ENCODE measurements at regions not wholly inside any gene's neighbourhood (a gene's known extent, or its start where the extent isn't known, plus 50 kb on each side); places are given as distances from the start of the nearest gene placed in this dataset.
"Not testable (repeated sequence)": the region's sequence is repeated elsewhere in the genome, so short reads cannot be mapped to it uniquely, and the experiment has no call there.

DNA sequence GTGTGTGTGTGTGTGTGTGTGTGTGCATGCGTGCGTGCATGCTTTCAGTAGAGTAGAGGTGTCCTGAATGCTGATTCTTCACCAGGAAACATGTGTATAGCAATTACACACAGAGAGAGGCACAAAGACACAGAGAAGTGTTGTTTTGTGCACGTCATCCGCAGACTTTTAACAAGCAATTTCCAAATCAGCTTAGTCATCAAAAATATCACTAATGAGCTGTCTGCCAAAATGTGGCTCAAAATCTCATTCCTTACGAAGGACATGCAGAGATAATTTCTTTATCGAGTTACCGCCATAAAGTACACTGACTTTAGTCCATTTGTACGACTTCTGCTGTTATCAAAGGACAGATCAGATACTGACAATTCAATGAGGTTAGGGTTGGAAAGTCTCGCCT, 274.9 kb upstream of the RARB start:
- DNase-seq (ENCODE audit: low spot score) = no peak

DNA sequence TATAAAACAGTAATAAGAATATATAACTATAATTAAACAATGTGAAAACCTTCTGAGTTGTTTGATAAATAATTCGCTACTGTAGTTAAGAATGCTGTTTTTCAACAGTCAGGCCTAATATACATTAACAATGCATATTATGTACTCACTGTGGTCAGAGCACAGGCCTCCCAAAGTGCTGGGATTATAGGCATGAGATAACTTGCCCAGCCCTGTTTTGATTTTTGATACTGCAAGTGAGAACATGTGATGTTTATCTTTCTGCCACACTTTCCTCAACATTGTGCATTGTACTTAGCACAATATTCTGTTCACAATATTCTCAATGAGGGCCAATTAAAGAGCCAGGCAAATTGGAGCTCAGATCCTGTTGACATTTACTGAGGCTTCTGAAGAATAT, 274.5 kb upstream of the RARB start:
- no peak for DNase-seq (ENCODE audit: low spot score)

GRCh38 chr3:25155652-25156471, 272.2 kb upstream of the RARB start:
- DNase-seq (ENCODE audit: low spot score) = no peak

DNA sequence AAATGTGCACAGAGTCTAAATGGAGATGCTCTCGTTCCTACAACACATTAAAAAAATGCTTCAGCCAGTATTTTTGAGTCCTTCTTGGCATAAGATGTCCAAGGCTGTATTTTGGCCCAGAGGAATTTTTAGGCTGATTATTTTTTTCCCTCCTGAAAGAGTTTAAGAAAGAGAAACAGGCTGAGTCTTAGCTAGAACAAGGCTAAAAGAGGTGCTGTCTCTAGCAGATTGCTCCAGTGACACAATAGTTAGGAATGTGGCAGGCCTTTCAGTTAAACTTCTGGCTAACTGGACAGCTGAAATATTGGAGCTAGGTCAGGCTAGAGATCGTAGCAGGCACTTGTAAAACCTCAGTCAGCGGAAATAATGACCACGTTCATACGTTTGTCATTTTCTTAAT, 271.4 kb upstream of the RARB start:
- no peak for DNase-seq (ENCODE audit: low spot score)

- DNase-seq (ENCODE audit: low spot score) = no peak
Measured at GRCh38 chr3:25165306-25165705, 262.8 kb upstream of the RARB start.

DNA sequence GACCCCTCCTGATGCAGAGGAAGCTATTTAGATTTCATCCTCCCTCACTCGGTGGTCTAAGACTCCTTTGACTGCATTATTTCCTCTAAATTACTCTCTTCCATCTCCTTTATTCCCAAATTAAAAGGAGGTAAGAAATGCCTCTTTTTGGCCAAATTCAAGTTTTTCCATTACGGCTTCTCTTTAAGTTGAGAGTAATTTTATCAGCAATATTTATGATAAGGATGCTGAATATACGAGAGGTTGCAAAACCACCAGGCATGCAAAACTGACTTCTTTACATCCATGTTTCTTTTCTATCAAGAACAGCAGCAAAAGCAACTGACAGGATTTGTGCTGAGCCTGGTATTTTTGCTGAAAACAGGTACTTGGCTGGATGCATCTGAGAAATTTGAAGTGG, 262.0 kb upstream of the RARB start:
- no peak for DNase-seq (ENCODE audit: low spot score)

GRCh38 chr3:25169151-25169550, 258.9 kb upstream of the RARB start:
- no peak for DNase-seq (ENCODE audit: low spot score)

DNA sequence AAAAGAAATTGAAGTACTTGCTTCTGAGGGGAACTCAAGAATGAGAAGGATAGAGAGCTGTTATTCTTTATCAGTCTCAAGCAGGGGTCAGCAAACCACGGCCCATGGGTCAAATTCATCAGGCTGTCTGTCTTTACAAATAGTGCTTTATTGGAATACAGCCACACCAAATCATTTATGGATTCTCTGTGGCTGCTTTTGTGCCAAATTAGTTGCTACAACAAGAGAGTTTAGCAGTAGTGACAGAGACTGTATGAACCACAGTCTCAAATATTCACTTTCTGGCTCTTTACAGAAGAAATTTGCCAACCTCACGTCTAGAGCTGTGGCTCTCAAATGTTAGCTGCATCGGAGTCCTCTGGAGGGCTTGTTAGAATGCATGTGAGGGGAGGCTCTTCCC, 258.0 kb upstream of the RARB start:
- no peak for DNase-seq (ENCODE audit: low spot score)

GRCh38 chr3:25171118-25171807, 256.8 kb upstream of the RARB start:
- no peak for DNase-seq (ENCODE audit: low spot score)

DNA sequence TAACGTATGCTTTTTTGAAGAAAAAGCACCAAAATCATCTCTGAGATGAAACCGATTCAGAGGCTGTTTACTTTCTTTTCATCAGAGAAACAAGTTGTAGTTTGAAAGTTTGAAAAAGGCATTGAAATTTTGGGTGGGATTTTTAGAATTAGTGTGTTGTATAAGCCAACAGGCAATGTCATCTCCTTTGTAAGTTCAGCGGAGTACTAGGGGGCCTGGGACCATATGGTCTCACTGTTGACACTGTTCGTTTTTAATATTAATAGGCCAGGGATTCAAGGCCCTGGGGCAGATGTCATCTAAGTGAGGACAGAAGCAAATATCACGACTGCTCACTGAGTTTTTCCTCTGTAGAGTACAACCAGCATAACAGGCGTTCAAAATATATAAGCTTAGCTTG, 256.2 kb upstream of the RARB start:
- DNase-seq (ENCODE audit: low spot score) = no peak

DNA sequence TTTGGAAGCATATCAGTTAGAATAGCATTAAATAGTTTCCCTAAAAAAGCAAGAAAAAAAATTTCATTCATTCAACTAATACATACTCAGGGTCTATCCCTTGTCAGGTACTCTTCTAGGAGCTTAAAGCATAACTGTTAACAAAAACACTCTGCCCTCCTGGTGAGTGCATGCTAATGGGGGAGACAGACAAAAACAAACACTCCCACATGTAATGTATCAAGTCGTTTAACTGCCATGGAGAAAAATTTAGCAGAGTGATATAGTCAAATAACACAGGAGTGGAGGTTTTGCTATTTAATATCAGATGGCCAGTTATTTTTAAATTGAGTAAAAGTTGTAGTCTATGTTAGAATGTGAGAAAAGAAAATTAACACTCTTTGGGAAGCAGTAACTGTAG, 254.5 kb upstream of the RARB start:
- DNase-seq (ENCODE audit: low spot score) = no peak

DNA sequence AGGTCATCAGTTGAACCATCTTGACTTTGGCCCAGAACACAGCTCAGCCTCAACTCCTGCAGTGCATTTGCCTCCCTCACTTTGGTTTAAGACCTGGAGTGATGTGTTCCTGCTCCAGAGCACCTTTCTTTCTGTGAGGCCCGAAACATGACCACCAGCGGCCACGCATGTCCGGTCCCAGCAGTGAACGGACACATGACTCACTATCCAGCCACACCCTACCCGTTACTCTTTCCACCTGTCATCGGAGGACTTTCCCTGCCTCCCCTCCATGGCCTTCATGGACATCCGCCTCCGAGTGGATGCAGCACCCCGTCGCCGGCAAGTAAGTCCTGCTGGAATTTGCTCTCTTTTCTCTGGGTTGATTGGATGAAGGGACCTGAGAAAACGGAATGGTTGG, 253.8 kb upstream of the RARB start:
- DNase-seq (ENCODE audit: low spot score) = no peak

GRCh38 chr3:25177041-25177440, 251.0 kb upstream of the RARB start:
- DNase-seq (ENCODE audit: low spot score) = no peak

DNA sequence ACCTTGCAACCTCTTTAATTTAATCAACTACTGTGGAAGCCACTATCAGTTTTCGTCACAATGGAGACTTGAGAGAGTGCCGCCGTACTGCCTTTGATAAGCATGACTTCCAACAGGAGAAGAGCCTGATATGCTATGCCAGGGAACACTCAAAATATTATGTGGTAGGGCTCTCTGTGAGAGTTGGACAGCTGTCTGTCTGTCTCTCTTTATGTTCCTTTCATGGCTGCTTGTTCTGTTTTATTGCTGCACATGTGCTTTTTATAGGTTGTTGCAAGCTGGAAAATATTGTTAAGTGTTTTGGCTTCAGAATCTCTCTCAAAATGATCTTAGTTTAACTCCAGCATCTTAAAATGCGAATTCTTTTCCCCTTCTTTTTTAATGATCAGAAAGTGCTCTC, 249.4 kb upstream of the RARB start:
- DNase-seq (ENCODE audit: low spot score) = no peak

GRCh38 chr3:25181096-25181495, 247.0 kb upstream of the RARB start:
- DNase-seq (ENCODE audit: low spot score) = no peak

- no peak for DNase-seq (ENCODE audit: low spot score)
Measured at GRCh38 chr3:25182794-25183193, 245.3 kb upstream of the RARB start.

DNA sequence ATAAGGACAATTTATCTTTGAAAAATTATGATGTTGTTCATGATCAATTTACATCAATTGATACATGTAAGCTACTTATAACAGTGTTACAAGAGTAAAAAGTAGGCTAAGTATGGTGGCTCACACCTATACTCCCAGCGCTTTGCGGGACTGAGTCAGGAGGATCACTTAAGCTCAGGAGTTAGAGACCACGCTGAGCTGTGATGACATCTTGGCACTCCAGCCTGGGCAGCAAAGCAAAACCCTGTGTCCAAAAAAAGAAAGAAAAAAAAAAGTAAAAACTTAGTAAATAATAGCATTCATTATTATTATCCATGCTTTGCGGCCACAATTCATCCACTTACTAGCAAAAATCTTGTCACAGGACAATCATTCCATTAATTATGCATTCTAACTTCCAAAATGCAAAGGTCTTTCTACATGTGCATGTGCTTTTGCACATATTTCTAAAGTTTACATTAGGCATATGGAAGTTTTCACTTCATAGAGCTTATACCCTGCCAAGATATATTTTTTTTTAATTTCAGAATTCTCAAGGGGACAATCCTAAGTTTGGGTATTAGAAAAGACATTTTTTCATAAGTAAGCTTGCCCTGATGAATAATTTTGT, 243.3 kb upstream of the RARB start:
- no peak for DNase-seq (ENCODE audit: low spot score)

- no peak for DNase-seq (ENCODE audit: low spot score)
Measured at GRCh38 chr3:25191673-25192072, 236.4 kb upstream of the RARB start.

DNA sequence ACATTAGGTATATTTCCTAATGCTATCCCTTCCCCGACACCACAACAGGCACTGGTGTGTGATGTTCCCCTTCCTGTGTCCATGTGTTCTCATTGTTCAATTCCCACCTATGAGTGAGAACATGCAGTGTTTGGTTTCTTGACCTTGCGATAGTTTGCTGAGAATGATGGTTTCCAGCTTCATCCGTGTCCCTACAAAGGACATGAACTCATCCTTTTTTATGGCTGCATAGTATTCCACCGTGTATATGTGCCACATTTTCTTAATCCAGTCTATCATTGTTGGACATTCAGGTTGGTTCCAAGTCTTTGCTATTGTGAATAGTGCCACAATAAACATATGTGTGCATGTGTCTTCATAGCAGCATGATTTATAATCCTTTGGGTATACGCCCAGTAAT, 228.5 kb upstream of the RARB start:
- not testable (repeated sequence) for DNase-seq (ENCODE audit: low spot score)

GRCh38 chr3:25212736-25213135, 215.3 kb upstream of the RARB start:
- DNase-seq (ENCODE audit: low spot score) = no peak

- no peak for DNase-seq (ENCODE audit: low spot score)
Measured at GRCh38 chr3:25214034-25214433, 214.0 kb upstream of the RARB start.

DNA sequence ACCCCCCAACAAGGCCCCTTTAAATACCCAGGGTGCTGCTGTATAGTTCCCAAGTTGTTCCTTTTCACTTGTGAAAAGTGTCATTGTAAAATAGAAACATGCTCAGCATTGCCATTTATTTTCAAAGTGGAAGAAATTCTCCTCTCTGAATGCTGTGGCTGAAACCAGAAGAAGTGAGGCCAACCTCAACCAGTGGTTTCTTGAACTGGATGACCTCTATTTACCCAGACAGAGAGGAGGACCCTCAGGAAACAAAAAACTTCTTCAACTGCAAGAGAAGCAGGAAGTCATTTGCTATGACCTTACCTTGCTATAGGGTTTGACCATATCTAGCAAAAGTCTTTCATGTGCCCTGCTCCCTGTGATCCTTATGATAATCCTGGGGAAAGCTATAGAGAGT, 209.7 kb upstream of the RARB start:
- DNase-seq (ENCODE audit: low spot score) = no peak

GRCh38 chr3:25226747-25227146, 201.3 kb upstream of the RARB start:
- no peak for DNase-seq (ENCODE audit: low spot score)
